ENCODE measurements at regions not wholly inside any gene's neighbourhood (a gene's known extent, or its start where the extent isn't known, plus 50 kb on each side); places are given as distances from the start of the nearest gene placed in this dataset.

DNA sequence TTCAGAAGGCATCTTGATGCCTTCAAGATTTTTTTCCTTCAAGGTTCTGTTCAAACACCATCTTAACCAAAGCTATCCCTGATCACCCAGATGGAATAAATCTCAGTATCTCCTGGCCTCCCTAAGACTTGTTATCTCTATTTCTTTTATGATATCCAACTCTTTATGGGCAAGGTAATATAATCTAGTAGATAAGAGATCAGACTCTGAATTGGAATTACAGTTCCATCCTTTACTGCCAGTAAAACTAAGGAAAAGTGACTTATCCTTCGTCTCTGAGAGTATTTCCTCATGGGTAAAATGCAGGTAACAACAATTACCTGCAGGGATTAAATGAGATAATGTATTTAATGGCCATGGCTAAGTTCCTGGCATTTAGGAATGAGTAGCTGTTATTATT, 445.0 kb upstream of the DAB1 start:
- no peak for DNase-seq

DNA sequence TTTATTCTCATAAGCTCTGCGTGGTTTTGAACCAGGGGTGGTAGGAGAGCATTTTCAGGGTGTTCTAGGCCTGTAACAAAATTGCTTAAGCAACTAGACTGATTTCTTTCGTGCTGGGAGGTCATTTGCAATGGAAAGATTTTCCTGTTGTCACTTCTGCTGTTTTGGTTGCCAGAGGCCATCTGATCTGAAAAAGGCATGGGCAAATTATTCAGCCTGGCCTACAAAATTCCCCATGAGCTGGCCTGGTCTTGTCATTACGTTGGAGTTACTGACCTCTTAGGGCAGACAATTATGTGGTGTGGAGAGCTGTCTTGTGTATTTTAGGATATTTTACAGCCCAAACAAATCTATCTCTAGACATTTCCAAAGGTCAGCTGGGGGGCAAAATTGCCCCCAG, 444.4 kb upstream of the DAB1 start:
- DNase-seq: no peak

DNA sequence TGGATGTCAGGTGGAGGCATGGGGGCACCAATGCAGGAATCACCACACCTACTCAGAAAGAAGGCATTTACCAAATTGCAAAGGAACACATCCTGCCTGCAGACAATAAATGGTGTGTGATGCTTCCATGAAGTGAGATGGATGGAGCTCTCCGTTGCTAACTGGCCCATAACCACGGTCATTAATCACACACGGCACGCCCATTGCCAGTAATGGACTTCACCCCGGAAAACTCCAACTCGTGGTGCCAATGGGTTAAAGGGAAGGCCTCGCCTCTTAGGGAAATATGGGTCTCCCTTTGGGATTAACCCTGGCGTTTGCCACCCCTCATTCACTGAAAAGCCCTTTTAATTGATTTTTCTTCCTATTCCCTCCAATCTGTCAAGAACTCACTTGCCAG, 443.1 kb upstream of the DAB1 start:
- DNase-seq: no peak

DNA sequence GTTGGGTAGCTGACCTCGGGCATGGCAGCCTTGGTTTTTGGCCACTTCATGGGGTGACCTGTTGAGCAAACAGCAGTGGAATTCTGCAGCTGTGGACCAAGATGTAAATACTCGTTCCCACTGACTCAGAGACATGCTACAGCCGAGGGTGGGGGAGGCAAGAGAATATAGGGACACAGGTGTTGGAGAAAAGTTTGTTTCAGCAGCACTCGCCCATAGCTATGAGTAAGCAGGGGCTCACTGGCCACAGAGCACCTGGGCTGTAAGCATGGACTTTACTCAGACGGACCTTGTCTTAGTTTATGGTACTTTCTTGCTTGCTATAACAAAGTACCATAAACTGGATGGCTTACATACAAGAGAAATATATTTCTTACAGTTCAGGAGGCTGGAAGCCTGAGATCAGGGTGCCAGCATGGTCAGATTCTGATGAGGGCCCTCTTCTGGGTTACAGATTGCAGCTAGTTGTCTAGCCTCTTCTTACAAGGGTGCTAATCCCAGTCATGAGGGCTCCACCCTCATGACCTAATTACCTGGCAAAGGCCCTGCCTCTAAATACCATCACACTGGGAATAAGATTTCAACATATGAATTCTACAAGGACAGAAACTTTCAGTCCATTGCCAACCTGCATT, 437.2 kb upstream of the DAB1 start:
- DNase-seq: no peak

DNA sequence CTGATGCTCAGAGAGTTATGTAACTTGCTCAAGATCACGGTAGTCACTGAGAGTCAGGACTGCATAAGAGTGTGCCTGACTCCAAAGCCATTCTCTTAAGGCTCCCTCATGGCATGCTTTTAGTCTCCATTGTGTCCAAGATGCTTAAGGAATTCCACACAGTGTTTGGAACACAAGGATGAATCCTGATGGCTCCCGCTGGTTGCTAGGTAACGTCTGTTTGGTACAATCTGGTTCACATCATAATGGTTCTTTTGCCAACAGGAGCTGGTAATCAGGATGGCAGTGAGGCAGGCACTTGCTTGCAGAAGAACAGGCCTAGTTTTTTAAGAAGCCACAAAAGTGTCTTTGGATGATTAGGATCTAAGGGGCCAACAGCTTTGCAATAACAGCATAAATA, 436.5 kb upstream of the DAB1 start:
- DNase-seq: no peak

DNA sequence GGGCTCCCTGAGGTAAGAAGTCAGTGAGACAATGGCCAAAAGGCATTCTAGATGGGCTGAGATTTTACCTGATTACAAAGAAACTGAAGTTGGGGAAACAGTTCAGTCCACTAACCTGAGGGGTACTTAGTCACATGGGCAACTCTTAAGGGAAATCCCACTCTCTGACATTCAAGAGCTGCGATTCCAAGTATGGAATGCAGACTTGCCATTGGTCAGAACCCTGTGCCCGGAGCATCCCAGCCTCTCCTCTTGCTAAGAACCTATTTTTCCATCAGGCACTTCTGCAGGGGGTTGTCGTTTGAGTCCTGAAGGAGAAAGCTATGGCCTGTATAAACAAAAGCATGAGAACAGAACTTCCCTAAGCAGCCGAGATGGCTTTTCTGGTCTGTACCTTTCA, 434.9 kb upstream of the DAB1 start:
- no peak for DNase-seq

DNA sequence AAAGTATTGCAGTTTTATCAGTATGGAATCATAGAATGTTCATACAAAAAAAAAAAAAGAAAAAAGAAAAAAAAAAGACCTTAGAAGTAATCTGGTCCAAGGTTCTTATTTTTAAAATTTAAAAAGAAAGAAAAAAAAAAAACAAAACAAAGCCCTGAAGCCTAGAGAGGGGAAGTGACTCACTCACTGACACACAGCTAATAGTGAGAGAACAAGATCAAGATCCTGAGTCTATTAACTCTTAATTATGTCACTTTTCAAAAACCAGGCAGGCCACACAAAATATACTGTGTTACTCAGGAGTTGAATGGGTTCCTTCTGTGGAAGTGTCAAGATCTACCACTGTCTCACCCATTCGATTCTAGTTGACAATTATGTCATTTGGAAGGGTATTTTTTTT, 433.9 kb upstream of the DAB1 start:
- no peak for DNase-seq

DNA sequence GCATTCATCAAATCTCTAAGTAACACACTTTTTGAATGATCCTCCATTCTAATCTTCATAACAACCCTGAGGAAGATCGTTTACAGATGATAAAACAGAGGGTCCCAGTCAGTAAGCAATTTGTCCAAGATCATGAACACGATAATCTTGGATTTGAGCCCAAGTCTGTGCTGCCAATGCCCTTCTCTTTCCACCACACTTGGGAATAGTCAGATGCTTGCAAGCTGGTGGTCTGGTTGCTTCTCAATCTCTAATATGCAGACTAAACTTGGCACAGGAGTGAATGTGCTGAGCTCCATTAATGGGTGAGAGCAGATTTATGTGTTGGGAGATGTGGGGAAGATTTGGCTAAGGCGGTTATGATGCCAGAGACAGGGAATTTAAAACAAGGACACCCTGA, 430.6 kb upstream of the DAB1 start:
- peak; percentile 1 for DNase-seq

DNA sequence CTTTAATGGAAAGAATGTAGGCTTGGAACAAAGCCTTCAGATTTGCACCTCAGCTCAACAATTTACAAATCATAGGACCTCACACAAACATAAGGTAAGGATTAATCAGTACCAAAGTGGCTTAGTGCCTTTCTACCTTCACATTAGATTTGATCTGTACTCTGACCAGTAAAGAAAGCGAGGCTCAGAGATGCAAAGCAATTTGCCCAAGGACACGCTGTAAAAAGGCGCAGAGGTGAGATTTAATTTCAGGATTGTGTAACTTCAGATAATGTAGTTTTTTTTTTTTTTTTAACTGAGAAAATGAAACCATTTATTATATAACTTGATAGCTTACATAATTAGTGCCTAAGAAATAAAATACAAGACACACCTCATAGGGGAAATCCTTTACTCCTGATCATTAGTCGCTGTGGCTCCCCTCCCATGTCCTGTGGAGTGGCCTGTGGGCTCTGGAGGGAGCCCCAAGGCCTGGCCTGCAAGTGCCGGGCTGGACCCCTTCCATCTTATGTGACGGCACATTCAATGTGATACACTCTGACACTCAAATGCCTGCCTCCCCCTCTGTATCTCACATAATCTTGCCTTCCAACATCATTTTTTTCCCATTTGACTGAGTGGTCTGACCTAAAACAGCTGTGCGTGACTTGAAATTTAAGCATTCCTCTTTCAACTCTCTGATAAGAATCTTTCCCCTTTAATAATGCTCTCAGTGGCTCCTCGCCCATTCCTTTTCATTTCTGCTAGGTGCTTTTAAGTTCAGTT, 426.5 kb upstream of the DAB1 start:
- DNase-seq: no peak

DNA sequence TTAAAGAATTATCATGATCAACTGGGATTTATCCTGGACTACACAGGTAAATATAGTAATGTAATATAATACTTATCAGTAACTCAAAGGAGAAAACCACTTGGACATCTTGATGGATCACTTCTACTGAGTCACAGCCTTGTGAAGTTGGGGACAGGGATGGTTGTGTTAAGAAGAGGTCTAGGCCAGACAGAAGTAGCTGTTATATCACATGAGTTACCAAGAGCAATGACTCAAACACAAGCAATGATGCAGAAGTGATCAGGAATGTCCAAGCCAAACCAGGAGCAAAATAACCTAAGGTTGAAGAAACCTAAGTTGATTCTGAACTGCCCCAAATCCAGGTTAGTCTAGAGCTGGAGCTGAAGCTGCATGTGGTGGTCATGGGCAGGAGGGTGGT, 424.5 kb upstream of the DAB1 start:
- DNase-seq: no peak

DNA sequence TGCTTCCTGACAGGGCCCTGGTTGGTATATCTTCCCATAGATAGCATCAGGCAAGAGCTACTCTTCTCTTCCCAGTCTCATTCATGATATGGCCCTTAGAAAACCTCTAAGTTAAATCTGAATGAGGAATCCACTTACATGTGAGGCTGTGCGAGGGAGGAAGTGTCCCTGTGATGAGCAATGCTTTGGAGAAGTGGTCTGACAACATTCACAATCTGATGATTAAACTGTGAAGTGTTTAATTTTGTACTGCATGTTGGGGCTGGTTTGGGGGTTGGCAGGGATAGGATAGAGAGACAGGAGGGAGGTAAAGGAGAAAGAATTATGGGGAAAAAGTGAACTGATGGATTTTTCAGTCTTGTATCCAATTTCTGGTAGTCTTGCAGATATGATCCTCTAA, 421.2 kb upstream of the DAB1 start:
- DNase-seq: no peak

DNA sequence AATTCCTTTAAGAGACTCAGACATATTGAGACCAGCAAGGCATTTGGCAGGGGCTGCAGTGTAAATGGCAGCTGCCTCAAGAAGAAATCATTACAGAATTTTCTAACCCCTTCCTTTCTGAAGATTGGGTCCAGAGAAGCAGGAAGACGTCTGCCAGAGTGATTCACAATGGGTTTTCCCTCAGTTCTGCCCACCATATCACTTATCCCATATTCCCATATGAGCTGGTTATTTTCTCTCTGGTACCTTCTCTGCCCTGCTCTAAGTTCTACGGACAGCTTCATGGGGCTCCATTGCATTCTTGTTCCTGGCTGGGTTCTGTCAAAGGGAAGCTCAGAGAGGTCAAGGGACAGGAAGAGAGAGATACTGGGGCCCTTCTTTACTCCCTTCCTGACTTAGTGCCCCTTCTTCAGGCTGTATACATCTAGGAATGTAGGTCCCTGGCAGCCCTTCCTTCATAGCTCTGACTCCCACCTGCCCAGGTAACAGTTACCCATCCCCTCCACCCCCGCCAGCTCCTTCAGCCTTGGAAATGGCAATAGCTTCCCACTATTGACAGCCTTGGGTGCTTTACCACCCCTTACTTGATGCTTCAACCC, 420.6 kb upstream of the DAB1 start:
- no peak for DNase-seq

DNA sequence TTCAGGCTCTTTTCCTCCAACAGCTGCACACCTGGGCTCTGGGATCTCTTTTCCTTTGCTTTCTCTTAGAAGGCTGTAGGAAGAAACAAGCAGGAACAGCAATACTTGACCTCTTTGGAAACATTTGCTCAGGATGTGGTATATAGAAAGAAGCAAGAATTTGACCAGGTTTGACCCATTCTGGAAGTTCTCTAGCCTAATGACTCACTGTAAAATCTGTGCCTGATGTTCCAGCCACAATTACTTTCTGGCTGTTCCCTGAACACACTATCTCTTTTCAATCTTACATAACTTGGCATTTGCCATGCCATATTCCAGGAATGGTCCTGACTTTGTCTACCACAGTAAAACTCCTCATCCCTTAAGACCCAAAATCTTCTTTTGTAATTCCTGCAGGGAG, 419.9 kb upstream of the DAB1 start:
- no peak for DNase-seq

DNA sequence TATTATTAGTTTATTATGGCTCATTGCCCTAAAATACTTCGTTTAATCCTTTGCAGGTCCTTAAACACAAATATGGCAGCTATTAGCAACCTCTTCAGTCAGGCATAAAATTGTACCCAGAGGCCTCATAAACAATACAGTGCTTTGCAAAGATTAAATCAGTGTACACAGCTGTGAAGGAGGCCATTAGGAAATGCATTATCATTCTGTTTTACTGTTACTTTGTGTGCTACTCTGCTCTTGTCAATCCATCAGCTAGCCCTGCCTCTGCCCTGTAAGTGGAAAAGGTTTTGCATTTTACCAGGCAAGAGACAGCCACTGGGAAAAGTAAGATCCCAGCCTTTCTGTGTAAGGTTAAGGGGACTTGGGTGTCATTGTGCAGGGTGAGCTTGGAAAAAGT, 415.7 kb upstream of the DAB1 start:
- no peak for DNase-seq

DNA sequence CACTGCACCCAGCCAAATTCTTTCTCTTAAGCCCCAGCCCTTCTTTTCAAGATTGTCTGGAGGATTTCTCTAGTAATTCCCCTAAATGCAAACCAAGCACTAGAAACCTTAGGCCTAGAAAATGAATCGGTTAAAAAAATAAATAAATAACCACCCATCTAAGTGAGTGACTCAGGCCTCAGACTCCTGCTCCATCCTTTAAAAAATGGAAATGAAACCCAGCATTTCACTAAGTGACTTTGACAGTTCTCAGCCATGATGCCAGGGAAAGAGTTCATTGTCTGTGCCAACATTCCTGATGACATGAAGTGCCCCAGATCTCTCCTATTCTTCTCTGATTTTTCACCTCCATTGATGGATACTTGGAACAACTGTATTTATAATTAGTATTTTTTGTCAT, 415.2 kb upstream of the DAB1 start:
- DNase-seq: no peak

DNA sequence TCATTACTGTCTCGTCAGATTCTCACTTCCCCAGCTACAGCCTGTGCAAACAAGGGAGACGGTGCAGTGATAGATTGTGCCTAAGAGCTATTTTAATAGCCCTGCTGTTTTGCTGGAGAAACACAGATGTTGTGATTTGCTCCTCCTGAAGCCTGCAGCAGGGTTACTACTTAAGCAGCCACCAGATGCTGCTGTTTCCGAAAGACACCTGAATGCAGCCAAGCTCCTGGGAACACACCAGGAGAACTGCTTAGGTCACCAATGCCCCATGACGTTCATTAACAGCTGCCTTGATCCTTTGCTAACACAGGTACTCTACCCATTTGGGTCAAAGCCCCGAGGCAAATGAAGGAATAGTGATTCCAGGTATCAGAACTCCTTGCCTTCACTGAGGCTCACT, 411.8 kb upstream of the DAB1 start:
- DNase-seq: no peak

DNA sequence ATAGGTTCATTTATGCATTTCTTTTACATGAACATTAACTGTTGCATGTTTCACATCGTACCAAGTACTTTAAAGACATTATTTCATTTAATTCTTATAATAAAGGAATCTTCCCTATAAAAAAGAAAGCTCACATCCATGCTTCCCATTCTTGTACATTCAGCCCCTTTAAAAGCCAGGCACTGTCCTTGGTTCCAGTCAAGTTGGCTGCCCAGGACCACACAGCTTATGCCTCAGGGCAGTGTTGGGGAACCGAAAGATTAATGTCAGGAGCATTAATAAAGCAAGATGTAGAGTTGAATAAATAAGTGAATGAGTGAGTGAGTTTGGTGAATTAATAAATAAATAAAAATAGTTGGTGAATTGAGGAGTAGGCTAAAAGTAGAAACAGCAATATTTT, 409.4 kb upstream of the DAB1 start:
- no peak for DNase-seq

DNA sequence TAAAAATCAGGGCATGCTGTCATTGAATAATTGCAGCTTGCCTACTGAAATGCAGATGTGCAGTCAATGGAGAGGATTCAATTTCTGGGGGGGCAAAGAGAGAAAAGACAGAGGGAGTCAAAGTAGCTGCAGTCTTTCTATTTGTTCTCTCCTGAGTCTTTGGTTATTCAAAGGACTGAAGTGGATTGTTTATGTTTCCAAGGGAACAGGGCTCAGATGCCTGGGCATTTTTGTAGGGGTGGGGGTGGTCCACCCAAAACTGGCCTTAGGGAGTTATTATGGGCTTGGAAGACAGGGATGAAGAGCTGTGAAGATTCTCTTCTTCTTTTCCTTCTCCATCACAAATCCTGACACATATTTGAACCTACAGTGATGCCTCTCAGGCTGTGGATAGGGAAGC, 408.8 kb upstream of the DAB1 start:
- no peak for DNase-seq

DNA sequence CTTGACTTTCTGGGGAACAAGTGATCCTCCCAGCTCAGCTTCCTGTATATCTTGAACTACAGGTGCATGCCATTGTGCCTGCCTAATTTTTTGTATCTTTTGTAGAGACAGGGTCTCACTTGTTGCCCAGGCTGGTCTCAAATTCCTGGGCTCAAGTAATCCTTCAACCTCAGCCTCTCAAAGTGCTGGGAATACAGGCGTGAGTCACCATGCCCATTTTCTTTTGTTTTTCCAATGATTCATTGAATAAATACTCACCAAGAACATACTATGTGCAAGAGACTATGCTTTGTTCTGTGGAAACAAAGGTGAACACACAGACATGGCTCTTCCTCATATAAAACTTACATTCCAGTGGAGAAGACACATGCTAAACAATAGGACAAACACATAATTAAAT, 407.8 kb upstream of the DAB1 start:
- DNase-seq: no peak

DNA sequence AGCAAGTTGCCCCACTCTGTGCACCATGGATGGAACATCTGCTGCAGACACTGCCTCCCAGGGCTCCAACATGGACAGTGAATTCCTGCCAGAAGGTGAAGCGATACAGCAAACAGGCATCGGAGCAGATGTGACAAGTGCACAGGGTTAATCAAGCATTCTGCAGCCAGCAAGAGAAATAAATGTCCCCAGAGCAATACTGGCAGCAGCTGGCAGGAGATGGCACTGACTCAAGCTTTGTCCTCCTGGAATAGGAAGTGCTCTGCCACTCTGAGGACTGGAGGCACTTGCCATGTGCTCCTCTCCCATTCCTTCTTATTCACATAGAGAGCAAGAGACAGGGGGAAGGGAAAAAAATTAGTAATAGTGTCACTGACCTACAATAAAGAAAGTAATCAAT, 402.7 kb upstream of the DAB1 start:
- no peak for DNase-seq

DNA sequence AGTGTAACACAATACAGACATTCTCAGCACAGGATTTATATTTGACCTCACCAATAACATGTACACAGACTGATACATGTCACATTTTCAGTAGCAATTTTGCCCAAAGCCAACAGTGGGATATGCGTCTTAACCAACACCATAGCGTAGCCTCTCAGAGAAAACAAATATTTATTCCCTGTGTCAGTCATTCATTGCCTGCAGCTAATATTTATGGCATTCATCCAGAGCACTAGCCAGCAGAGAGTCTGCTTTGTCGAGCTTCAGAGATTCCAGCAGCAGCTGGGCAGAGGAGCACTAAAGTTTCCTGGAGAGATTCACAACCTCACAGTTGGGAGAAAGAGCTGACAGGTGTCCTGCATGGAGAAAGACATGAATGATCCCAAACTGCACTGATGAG, 400.7 kb upstream of the DAB1 start:
- no peak for DNase-seq

DNA sequence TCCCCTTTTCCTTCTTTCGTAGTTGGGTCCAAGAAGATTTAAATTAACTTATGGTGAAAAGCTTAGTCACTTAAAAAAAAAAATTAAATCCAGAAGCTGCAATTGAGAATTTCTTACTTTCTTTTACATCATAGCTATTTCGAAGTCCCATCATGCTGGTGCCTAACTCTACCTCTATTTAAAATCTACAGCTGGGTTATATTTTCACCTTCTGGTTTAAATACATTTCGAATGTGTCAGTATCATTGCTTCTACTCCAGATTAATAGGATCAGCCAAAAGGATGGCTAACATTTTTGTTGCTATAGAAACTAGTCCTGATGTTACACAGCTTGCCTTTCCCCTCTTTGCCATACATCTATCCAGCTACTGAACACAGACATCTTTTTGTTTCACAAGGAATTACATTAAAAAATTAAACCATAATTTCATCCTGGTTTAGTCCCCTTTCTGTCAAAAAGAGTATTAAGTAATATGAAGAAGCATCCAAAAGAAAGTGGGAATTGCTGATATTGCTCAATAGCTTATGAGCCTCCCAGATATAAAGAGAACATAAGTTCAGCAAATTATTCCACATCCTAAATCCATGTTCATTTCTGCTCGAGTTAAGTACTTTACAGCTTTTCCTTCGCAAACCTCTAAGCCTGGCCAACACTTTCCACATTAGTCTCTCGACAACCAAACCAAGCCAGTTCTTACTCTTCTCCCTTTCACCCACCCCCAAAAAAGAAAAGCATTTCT, 396.7 kb upstream of the DAB1 start:
- DNase-seq: no peak

DNA sequence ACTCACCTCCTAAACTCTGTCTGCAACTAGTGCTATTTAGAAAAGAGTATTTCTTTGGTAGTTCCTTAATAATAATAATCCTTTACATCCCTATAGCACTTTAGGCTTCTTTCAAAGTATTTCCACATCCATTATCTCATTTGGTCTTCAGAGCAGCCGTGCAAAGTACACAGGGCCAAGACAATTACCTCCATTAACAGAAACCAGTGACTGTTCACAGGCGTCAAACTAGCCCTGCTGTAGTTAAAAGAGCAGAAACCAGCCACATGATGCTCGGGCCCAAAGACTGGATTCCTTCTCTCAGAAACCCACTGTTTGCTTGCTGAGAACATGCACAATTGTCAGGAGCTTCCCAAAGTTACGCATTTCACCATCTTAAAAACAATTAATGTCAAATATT, 396.0 kb upstream of the DAB1 start:
- no peak for DNase-seq

Data from muscle of arm (tissue), 1 donor.